Stomach (tissue), 8 donors: ENCODE measurements at regions not wholly inside any gene's neighbourhood (a gene's known extent, or its start where the extent isn't known, plus 50 kb on each side); places are given as distances from the start of the nearest gene placed in this dataset.

Source experiments
- DNase-seq, 2 donors: peaks; one replicate each; pipeline versions ENCODE4 v3.0.0 to v3.0.0-alpha.2; 2013 to 2019
- H3K27ac ChIP-seq, 5 donors: fragments of 200-600 bp in 4 of 5; sonication (generic) in 4 of 5; one replicate each; pipeline ENCODE4 v1.5.1; 2013 to 2019; ENCODE audit warnings: mild to moderate bottlenecking in 1 of 5, moderate library complexity in 1 of 5
- H3K27me3 ChIP-seq, 3 donors: fragments of 200-600 bp; sonication (generic); one replicate each; pipeline ENCODE4 v1.5.1; 2017 to 2019; ENCODE audit warnings: mixed run types in 1 of 3
- H3K36me3 ChIP-seq, 4 donors: fragments of 200-600 bp; sonication (generic); 1 replicate in 3 of 4; 2 replicates in 1 of 4; pipeline ENCODE4 v1.5.1; 2016 to 2019
- H3K4me1 ChIP-seq, 4 donors: fragments of 200-600 bp; sonication (generic); one replicate each; pipeline ENCODE4 v1.5.1; 2016 to 2019
- H3K4me3 ChIP-seq, 4 donors: fragments of 200-600 bp; sonication (generic) in 3 of 4; one replicate each; pipeline ENCODE4 v1.5.1; 2016 to 2019; ENCODE audit warnings: mild to moderate bottlenecking in 1 of 4
- H3K9me3 ChIP-seq, 4 donors: fragments of 200-600 bp; sonication (generic); one replicate each; pipeline ENCODE4 v1.5.1; 2016 to 2019
- CTCF ChIP-seq, 7 experiments: fragments of 450-650 bp in 4 of 7; fragments of 200-600 bp in 3 of 7; sonication (generic) in 3 of 7; IDR thresholded peaks; one replicate each; pipeline ENCODE4 v1.5.1; 2016 to 2019; ENCODE audit warnings: antibody characterized with exemption in 7 of 7, control low read depth in 2 of 7, mild to moderate bottlenecking in 1 of 7
- EP300 ChIP-seq: sonication (generic); formaldehyde crosslinking; IDR thresholded peaks from one replicate; pipeline ENCODE4 v1.6.1; 2017; ENCODE audit warnings: antibody characterized with exemption
- POLR2A ChIP-seq, 4 donors: fragments of 450-650 bp; IDR thresholded peaks; one replicate each; pipeline ENCODE4 v1.6.1; 2016; ENCODE audit warnings: antibody characterized with exemption in 4 of 4, control low read depth in 2 of 4, mild to moderate bottlenecking in 1 of 4, moderate library complexity in 1 of 4
- POLR2AphosphoS5 ChIP-seq, 3 donors: sonication (generic); formaldehyde crosslinking; IDR thresholded peaks; one replicate each; pipeline ENCODE4 v1.6.1; 2016; ENCODE audit warnings: antibody characterized with exemption in 3 of 3
- WGBS, 5 donors: extraction: QIAGEN DNeasy Blood & Tissue Kit in 3 of 5; methylation state at CpG; one replicate each; pipeline versions ENCODE4 v1.1.5 to v1.1.7; 2013 to 2018; 5-methylcytosine and 5-hydroxymethylcytosine counted together
- intact Hi-C: fragments of 100-400 bp; cut with DNase I; formaldehyde crosslinking; loops from one replicate; pipeline ENCODE4 v1.15.1; 2023; ENCODE audit warnings: low total_unique reads
- donor health status: healthy with polysubstance abuse.
- donor health status: Bipolar disorder and iron deficiency.
- donor health status: healthy.

- no peak for DNase-seq
- 89 to 95% (median 94%) methylated on average over 14 of the region's 14 CpGs for WGBS, 5 donors
- Histone ChIP-seq H3K27me3 (no peaks in the 10 kb centered on the region), H3K4me3 (no peak overlapping the region), H3K27ac (no peak overlapping the region), H3K36me3 (no peaks in the 10 kb centered on the region), H3K9me3 (no peaks in the 10 kb centered on the region), H3K4me1 (peaks cover 4 to 12% (median 5%) of the 10 kb centered on the region in 4 donors)
- intact Hi-C loops = no loop called here
- no peak for TF ChIP-seq POLR2AphosphoS5 (IDR thresholded peaks at IDR 0.05)
- TF ChIP-seq POLR2A (IDR thresholded peaks at IDR 0.05) = no peak
- no peak for TF ChIP-seq EP300
- no peak for TF ChIP-seq CTCF (IDR thresholded peaks at IDR 0.05)
These were observed 125.9 kb upstream of the IRF2BP2 start for GRCh38 chr1:234735916-234736315.

DNA sequence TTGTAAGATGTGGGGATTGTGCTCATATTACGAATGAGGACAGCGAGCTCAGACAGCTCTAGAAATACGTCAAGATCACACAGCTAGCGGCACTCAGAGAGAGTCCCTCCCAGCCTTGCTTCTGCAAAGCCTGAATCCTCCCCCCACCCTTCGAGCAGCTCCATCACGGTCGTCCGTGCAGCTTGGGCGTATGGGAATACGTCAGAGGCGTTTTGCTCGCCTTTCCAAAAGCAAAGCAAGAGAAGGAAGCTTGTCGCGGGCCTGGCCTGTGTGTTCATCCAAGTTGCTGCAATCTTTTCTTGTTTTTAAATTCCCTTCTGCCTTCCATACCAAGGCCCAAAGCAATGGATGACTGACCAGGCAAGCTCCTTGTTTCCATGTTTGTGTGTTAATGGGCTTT, 125.5 kb upstream of the IRF2BP2 start:
- no peak for TF ChIP-seq POLR2AphosphoS5 (IDR thresholded peaks at IDR 0.05)
- TF ChIP-seq CTCF (IDR thresholded peaks at IDR 0.05) = no peak
- TF ChIP-seq EP300 = no peak
- TF ChIP-seq POLR2A (IDR thresholded peaks at IDR 0.05) = no peak
- H3K27me3 ChIP-seq = no peaks in the 10 kb centered on the region
- WGBS, 5 donors = 92 to 96% (median 94%) methylated on average over 14 of the region's 14 CpGs
- intact Hi-C loops = no loop called here
- peak in 1 of 2 donors; percentile 47 for DNase-seq
- peaks cover 5 to 17% (median 6%) of the 10 kb centered on the region in 4 donors for H3K4me1 ChIP-seq
- no peaks in the 10 kb centered on the region for H3K36me3 ChIP-seq
- no peak overlapping the region for H3K4me3 ChIP-seq
- no peak overlapping the region for H3K27ac ChIP-seq
- H3K9me3 ChIP-seq = no peaks in the 10 kb centered on the region

GRCh38 chr1:234734869-234735268, 124.9 kb upstream of the IRF2BP2 start:
- Histone ChIP-seq H3K27ac (no peak overlapping the region), H3K4me3 (no peak overlapping the region), H3K4me1 (peaks cover 5 to 23% (median 9%) of the 10 kb centered on the region in 4 donors), H3K36me3 (no peaks in the 10 kb centered on the region), H3K9me3 (no peaks in the 10 kb centered on the region), H3K27me3 (no peaks in the 10 kb centered on the region)
- no peak for DNase-seq
- 76 to 84% (median 79%) methylated on average over 9 of the region's 9 CpGs for WGBS, 5 donors
- intact Hi-C loops = no loop called here
- no peak for TF ChIP-seq EP300
- no peak for TF ChIP-seq CTCF (IDR thresholded peaks at IDR 0.05)
- no peak for TF ChIP-seq POLR2AphosphoS5 (IDR thresholded peaks at IDR 0.05)
- no peak for TF ChIP-seq POLR2A (IDR thresholded peaks at IDR 0.05)

GRCh38 chr1:234734412-234734835, 124.4 kb upstream of the IRF2BP2 start:
- Histone ChIP-seq H3K36me3 (no peaks in the 10 kb centered on the region), H3K27ac (no peak overlapping the region), H3K9me3 (no peaks in the 10 kb centered on the region), H3K4me1 (peaks cover 5 to 27% (median 11%) of the 10 kb centered on the region in 4 donors), H3K27me3 (no peaks in the 10 kb centered on the region), H3K4me3 (no peak overlapping the region)
- 89 to 92% (median 91%) methylated on average over 13 of the region's 13 CpGs for WGBS, 5 donors
- intact Hi-C loops = no loop called here
- TF ChIP-seq CTCF (IDR thresholded peaks at IDR 0.05) (no peak), POLR2AphosphoS5 (IDR thresholded peaks at IDR 0.05) (no peak), POLR2A (IDR thresholded peaks at IDR 0.05) (no peak), EP300 (no peak)
- DNase-seq = no peak
